Left lung (tissue), 4 donors: ENCODE measurements at regions not wholly inside any gene's neighbourhood (a gene's known extent, or its start where the extent isn't known, plus 50 kb on each side); places are given as distances from the start of the nearest gene placed in this dataset.

Experiments used
- ATAC-seq: fragments of 200-7000 bp; cut with Tn5 transposase; one replicate; pipeline ENCODE4 v1.9.1; 2020; ENCODE audit warnings: moderate library complexity
- DNase-seq, 4 donors: peaks; one replicate each; pipeline ENCODE4 v3.0.0-alpha.2; 2013 to 2020
- H3K27ac ChIP-seq, 2 donors: fragments of 200-600 bp; sonication (generic) in 1 of 2; one replicate each; pipeline versions ENCODE4 v1.5.0 to v1.8.0; 2020 to 2021
- H3K27me3 ChIP-seq, 2 donors: fragments of 200-600 bp; sonication (generic) in 1 of 2; one replicate each; pipeline versions ENCODE4 v1.5.0 to v1.8.0; 2020 to 2021
- H3K36me3 ChIP-seq, 2 donors: fragments of 200-600 bp; sonication (generic) in 1 of 2; one replicate each; pipeline versions ENCODE4 v1.5.0 to v1.8.0; 2020 to 2021
- H3K4me1 ChIP-seq, 2 donors: fragments of 200-600 bp; one replicate each; pipeline ENCODE4 v1.8.0; 2021
- H3K4me3 ChIP-seq, 2 donors: fragments of 200-600 bp; sonication (generic) in 1 of 2; one replicate each; pipeline versions ENCODE4 v1.5.0 to v1.8.0; 2020 to 2021; ENCODE audit warnings: mild to moderate bottlenecking in 1 of 2
- H3K9me3 ChIP-seq, 2 donors: fragments of 200-600 bp; sonication (generic) in 1 of 2; one replicate each; pipeline versions ENCODE4 v1.5.0 to v1.8.0; 2020 to 2021
- CTCF ChIP-seq, 2 donors: fragments of 200-600 bp; sonication (generic) in 1 of 2; IDR thresholded peaks; one replicate each; pipeline versions ENCODE4 v1.5.0 to v1.8.0; 2021; ENCODE audit warnings: antibody characterized with exemption in 2 of 2
- intact Hi-C, 2 donors: fragments of 100-400 bp; cut with DNase I; formaldehyde crosslinking; loops; one replicate each; pipeline versions ENCODE4 v1.11.2 to v1.14.2; 2022
- donor health status: DM: no; HTN: yes; CAD: no.
- donor health status: DM: no; HTN: no; CAD: no.

GRCh38 chr12:68460236-68460635, 128.1 kb upstream of the MDM1 start:
- Histone ChIP-seq H3K4me1 (peaks cover 7 to 11% of the 10 kb centered on the region in 2 donors), H3K27ac (no peak overlapping the region), H3K4me3 (no peak overlapping the region), H3K9me3 (no peaks in the 10 kb centered on the region), H3K36me3 (no peaks in the 10 kb centered on the region), H3K27me3 (no peaks in the 10 kb centered on the region)
- intact Hi-C loops = no loop called here
- ATAC-seq = no peak
- DNase-seq = no peak
- no peak for TF ChIP-seq CTCF (IDR thresholded peaks at IDR 0.05)

- intact Hi-C loops = no loop called here
- Histone ChIP-seq H3K4me1 (no peaks in the 10 kb centered on the region), H3K36me3 (no peaks in the 10 kb centered on the region), H3K27ac (no peak overlapping the region), H3K4me3 (no peak overlapping the region), H3K27me3 (no peaks in the 10 kb centered on the region), H3K9me3 (no peaks in the 10 kb centered on the region)
- ATAC-seq = no peak
- no peak for TF ChIP-seq CTCF (IDR thresholded peaks at IDR 0.05)
- no peak for DNase-seq
Observed at GRCh38 chr12:68461645-68462044, 129.5 kb upstream of the MDM1 start.

- Histone ChIP-seq H3K27me3 (no peaks in the 10 kb centered on the region), H3K4me1 (no peaks in the 10 kb centered on the region), H3K27ac (no peak overlapping the region), H3K4me3 (no peak overlapping the region), H3K36me3 (no peaks in the 10 kb centered on the region), H3K9me3 (no peaks in the 10 kb centered on the region)
- TF ChIP-seq CTCF (IDR thresholded peaks at IDR 0.05) = no peak
- intact Hi-C loops = no loop called here
- ATAC-seq = no peak
- DNase-seq = no peak
Observed at GRCh38 chr12:68462803-68463202, 130.6 kb upstream of the MDM1 start.

GRCh38 chr12:68465227-68465626, 133.1 kb upstream of the MDM1 start:
- DNase-seq (no peak), ATAC-seq (no peak)
- Histone ChIP-seq H3K36me3 (no peaks in the 10 kb centered on the region), H3K27ac (no peak overlapping the region), H3K4me3 (no peak overlapping the region), H3K4me1 (no peaks in the 10 kb centered on the region), H3K9me3 (no peaks in the 10 kb centered on the region), H3K27me3 (no peaks in the 10 kb centered on the region)
- intact Hi-C loops = no loop called here
- no peak for TF ChIP-seq CTCF (IDR thresholded peaks at IDR 0.05)

GRCh38 chr12:68467514-68467913, 135.4 kb upstream of the MDM1 start:
- DNase-seq (no peak), ATAC-seq (no peak)
- no peaks in the 10 kb centered on the region for H3K27me3 ChIP-seq
- no peaks in the 10 kb centered on the region for H3K36me3 ChIP-seq
- no peaks in the 10 kb centered on the region for H3K4me1 ChIP-seq
- H3K4me3 ChIP-seq = no peak overlapping the region
- intact Hi-C loops = no loop called here
- TF ChIP-seq CTCF (IDR thresholded peaks at IDR 0.05) = no peak
- H3K27ac ChIP-seq = no peak overlapping the region
- H3K9me3 ChIP-seq = no peaks in the 10 kb centered on the region
